HL-60/S4 treated with retinoic acid at 250 ng/mL for 4 days and 3 days (cell line): ENCODE measurements at regions not wholly inside any gene's neighbourhood (a gene's known extent, or its start where the extent isn't known, plus 50 kb on each side); places are given as distances from the start of the nearest gene placed in this dataset.

Experiments
- in situ Hi-C: fragments of 300-500 bp; cut with MboI; formaldehyde crosslinking; loops from 2 replicates; pipeline ENCODE4 v1.7.0; 2022; ENCODE audit warnings: low sequenced_read_pairs

DNA sequence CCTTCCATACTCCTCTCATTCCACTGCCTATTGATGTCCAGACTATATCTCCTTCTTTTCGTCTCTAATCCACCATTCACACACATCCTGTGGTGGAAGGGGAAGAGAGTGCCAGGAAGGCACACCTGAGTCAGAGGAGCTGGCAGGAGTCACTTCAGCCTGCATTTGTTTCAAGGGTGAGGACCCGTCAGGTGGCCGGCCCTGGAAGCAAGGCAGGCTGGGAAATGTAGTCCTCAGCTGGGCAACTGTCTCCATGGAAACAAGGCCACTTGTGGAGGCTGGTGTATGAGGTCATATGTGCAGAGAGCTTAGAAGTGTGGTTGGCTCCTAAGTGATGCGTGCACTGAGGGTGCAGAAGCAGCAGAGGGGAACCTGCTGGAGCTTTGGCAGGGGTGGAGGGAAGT is 278.4 kb downstream of the NSG2 start:
- in situ Hi-C loops = loop anchor here (25.0 kb wide), 2 partner anchors 287 to 712 kb away; partner anchors contain the start of genes BOD1 and NSG2

DNA sequence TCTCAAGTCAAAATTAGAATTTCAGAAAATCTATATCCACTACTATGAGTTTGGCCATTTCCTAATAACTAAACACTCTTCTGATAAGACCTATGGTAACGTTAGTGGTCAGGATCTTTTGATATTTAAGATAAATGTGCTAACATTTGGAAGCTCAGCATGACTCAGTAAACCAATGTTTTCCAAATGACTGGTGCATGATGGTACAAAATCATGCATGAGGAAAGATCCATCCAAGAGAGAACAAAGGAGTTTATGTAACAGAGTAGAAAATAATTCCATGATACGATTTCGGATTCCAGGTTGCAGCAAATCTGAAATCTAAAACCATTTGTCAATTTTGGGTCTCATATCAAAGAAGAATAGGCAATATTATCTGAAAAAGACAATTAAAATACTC is 279.2 kb downstream of the NSG2 start:
- in situ Hi-C loops = loop anchor here (25.0 kb wide), 2 partner anchors 287 to 712 kb away; partner anchors contain the start of genes BOD1 and NSG2

- in situ Hi-C loops = no loop called here
Measured at GRCh38 chr5:174325431-174325830, 279.9 kb downstream of the NSG2 start.

GRCh38 chr5:174325961-174326360 is 280.5 kb downstream of the NSG2 start:
- in situ Hi-C loops = no loop called here

- in situ Hi-C loops = no loop called here
Measured at GRCh38 chr5:174326372-174326771, 280.9 kb downstream of the NSG2 start.

- in situ Hi-C loops = no loop called here
Measured at GRCh38 chr5:174327317-174327864, 281.9 kb downstream of the NSG2 start.

DNA sequence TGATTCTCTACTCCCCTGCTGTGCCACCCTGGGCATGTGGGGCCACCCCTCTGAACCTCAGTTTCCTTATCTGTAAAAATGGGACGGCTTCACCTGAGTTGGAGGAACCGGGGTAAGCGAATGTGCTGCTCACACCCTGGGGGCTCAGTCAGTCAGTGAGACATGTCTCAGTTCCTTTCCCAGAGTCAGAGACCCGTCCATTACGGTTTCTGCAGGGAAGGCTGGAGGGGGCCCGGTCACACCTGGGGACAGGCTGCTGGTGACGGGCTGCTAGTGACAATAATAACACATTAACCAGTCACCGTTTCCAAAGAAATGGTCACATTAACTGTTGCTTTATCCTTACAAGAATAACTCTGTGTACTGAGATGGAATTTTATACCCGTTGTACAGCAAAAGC is 282.4 kb downstream of the NSG2 start:
- in situ Hi-C loops = no loop called here

DNA sequence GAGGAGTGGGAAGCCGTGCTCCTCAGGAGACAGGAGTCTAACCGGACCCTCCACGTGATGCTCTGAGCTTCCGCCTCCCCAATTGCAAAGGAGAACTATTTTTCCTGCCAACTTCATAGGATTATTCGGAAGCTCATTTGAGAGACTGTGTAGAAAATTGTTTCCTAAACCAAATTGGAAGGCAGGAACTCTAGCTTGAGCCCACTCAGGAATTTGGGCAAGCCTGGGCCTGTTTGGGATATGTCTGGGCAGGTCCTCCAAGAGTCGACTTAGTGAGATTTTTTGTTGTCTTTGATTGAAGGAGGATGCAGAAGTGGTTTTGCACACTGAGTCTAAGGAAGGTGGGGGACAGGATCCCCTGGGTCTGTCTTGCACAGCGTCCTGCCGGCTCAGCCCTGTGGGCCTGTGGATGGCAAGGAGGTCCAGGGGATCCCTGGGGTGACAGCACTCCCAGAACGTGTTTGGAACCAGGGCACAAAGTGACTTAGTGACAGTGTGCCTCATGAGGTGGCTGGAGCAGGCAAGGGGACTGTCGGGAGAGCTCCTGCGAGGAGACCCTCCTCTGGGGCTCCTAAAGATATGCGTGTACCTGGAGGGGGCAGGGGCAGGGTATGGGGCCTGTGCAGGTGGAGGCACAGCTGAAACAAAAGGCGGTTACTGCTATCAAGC is 283.3 kb downstream of the NSG2 start:
- in situ Hi-C loops = no loop called here

- in situ Hi-C loops = no loop called here
Measured at GRCh38 chr5:174329738-174330137, 284.2 kb downstream of the NSG2 start.

DNA sequence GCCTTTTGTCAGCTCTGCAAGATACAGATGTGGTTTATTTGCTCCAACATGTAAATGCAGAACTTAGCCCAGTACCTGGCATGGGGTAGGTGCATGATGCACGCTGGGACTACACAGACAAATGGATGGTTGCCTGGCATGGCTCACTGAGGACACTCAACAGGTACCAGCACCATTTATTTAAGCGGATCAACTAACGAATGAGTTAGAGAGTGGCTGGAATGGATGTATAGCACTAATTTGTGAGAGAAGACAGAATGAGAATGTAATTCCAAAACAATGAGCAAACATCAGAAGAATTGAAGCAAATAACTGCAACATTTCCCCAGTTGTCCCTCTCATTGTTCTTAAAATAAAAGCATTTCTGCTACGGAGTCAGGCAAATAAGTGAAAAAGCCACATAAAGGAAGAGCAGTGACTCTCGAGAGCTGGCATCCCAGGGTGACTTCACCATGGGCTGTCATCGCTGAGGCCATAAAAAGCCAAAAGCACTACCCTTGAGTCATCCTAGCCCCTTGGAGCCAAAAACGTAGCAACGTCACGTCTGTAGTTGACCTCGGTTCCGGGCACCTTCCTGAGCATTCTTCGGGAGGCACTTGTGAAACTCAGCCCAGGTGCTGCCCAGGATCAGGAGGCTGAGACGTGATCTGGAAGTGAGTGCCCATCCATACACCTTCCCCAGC is 290.3 kb downstream of the NSG2 start:
- in situ Hi-C loops = no loop called here

DNA sequence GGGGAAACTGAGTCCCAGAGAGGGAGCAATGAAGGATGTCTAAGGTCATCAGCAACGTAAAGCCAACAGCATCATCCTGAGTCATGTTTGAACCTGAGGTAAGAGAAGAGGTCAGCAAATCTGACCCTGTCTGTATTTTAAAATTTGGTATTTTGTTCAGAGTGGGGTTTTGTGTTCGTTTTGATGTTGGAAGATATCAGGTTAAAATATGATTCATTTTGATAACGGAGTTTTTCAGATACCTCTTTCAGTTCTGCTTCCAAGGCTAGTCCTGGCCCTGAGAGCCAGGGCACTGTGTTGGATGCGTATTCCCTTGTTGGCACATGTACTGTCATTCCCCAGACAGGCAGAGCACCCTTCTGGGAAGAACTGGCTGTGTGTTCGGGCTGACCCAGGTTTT is 291.0 kb downstream of the NSG2 start:
- in situ Hi-C loops = no loop called here

- in situ Hi-C loops = no loop called here
Measured at GRCh38 chr5:174337276-174338184, 292.0 kb downstream of the NSG2 start.

DNA sequence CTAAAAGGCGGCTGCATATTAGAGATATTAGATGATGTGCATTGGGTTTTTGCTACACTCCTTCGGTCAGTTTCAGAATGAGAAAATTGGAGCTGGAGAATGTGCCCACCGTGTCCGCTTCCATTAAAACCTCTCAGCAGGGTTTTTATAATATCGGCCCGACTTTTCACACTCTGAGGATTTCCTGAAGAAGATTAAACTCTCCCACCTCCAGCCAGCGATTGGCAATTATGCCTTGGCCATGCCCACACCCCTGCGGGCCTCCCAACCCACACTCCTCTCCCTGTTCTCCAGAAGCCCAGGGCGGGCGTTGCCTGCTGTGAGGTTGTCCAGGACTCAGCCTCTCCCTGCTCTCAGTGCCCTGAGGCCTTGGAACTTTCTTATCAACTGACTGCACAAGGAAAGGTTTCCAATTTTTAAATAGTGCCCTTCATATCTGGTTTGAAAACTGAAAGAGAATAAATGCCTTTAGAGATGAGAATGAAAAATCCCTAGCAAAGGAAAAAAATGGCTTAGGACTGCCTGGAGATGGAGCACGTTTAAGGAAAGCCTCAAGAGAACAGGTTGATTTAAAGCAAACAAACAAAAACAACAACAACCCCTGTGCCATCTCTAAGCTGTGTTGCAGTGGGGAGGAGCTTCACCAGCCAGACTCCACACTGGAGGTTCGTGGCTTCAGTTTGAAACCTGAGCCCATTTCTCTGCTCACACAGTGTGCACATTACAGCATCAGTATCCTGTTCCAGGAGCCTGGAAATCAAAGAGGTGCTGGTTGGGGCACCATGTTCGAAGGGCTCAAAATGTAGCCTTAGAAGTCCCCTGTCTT is 292.9 kb downstream of the NSG2 start:
- in situ Hi-C loops = no loop called here

GRCh38 chr5:174339130-174339529 is 293.6 kb downstream of the NSG2 start:
- in situ Hi-C loops = no loop called here

GRCh38 chr5:174340226-174340625 is 294.7 kb downstream of the NSG2 start:
- in situ Hi-C loops = no loop called here

DNA sequence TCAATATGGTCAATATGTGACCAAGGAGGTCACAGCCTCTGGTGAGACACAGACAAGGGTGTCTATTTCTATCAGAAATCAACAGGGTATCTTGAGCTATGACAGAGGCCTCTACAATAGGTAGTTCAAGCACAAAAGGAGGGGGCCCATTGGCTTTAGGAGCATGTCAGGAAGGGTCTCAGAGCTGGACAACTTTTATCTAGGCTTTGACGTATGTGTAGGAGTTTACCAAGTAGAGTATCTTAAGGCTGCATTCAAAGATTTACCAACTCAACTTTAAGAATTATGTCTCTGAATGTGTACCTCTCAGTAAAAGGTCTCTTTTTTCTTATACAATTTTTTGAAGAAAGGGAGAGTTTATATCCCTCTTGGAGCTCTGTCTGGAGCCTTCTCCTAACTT is 297.2 kb downstream of the NSG2 start:
- in situ Hi-C loops = no loop called here

GRCh38 chr5:174343826-174344225 is 298.3 kb downstream of the NSG2 start:
- in situ Hi-C loops = no loop called here

DNA sequence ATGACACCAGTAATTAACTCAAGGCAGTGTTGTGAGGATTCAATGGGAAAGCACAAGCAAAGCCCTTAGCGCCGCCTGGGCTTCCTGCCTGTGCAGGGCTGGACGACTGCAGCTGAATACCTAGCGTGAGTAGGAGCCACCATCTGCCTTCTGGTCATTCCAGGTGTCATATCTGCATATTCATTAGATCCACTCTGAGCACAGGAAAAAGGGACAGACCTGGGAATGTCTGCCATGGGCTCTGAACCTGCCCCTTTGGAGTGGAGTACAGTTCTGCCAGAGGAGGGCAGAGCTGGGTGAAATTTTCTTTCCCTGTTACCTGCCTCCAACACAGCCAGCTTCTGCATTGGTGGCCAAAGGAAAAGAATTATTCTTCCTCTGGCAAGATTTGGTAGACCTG is 298.8 kb downstream of the NSG2 start:
- in situ Hi-C loops = no loop called here

DNA sequence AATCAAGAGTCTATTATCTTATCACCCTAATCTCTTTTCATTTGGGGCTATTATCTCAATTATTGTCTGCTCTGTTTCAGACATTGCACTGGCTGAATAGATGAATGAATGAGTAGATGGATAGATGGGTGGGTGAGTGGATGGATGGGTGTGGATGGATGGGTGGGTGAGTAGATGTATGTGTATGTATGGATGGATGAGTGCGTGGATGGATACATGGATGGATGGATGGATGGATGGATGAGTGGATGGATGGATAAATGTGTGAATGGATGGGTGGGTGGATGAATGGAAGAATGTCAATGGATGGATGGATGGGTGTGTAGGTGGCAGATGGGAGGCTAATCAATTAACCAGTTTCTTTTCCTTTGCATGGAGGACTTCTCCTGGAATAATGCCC is 301.7 kb downstream of the NSG2 start:
- in situ Hi-C loops = no loop called here

GRCh38 chr5:174348311-174348981 is 302.9 kb downstream of the NSG2 start:
- in situ Hi-C loops = no loop called here
